H9 (cell line): ENCODE measurements at regions not wholly inside any gene's neighbourhood (a gene's known extent, or its start where the extent isn't known, plus 50 kb on each side); places are given as distances from the start of the nearest gene placed in this dataset.

Source experiments
- DNase-seq: peaks from one replicate; pipeline ENCODE4 v3.0.0-alpha.2; 2017
- H2AFZ ChIP-seq: one replicate; pipeline ENCODE4 v1.6.1; 2013; ENCODE audit warnings: mild to moderate bottlenecking, low read length, control low read depth, moderate library complexity
- H2AK5ac ChIP-seq: 2 replicates; pipeline ENCODE4 v1.6.1; 2013; ENCODE audit warnings: low read length, control low read depth, mixed read lengths; ENCODE audit not compliant: insufficient read length
- H2BK120ac ChIP-seq: one replicate; pipeline ENCODE4 v1.6.1; 2013; ENCODE audit warnings: low read depth, mild to moderate bottlenecking, low read length, control low read depth, inconsistent platforms; ENCODE audit not compliant: poor library complexity, severe bottlenecking
- H2BK12ac ChIP-seq: 2 replicates; pipeline ENCODE4 v1.6.1; 2013; ENCODE audit warnings: low read length, control low read depth, mixed read lengths, low read depth; ENCODE audit not compliant: insufficient read length
- H2BK15ac ChIP-seq: 2 replicates; pipeline ENCODE4 v1.6.1; 2013; ENCODE audit warnings: low read depth, low read length, control low read depth
- H2BK20ac ChIP-seq: one replicate; pipeline ENCODE4 v1.6.1; 2013; ENCODE audit warnings: low read depth, mild to moderate bottlenecking, low read length, control low read depth, inconsistent platforms; ENCODE audit not compliant: poor library complexity, severe bottlenecking
- H2BK5ac ChIP-seq: 2 replicates; pipeline ENCODE4 v1.6.1; 2013; ENCODE audit warnings: low read length, control low read depth, mixed read lengths; ENCODE audit not compliant: insufficient read length
- H3K14ac ChIP-seq: 2 replicates; pipeline ENCODE4 v1.6.1; 2013; ENCODE audit warnings: low read length, control low read depth; ENCODE audit not compliant: insufficient read depth
- H3K18ac ChIP-seq: 2 replicates; pipeline ENCODE4 v1.6.1; 2013; ENCODE audit warnings: low read depth, mild to moderate bottlenecking, mixed read lengths, low read length, control low read depth; ENCODE audit not compliant: insufficient read length
- H3K23ac ChIP-seq: 2 replicates; pipeline ENCODE4 v1.6.1; 2013; ENCODE audit warnings: low read length, control low read depth, mixed read lengths, low read depth; ENCODE audit not compliant: insufficient read length
- H3K23me2 ChIP-seq: 2 replicates; pipeline ENCODE4 v1.6.1; 2013; ENCODE audit warnings: low read depth, mild to moderate bottlenecking, mixed read lengths, low read length, control low read depth; ENCODE audit not compliant: insufficient read length, poor library complexity, severe bottlenecking
- H3K27ac ChIP-seq: 2 replicates; pipeline ENCODE4 v1.5.1; 2013; ENCODE audit warnings: low read length, control low read depth, mixed read lengths, low read depth; ENCODE audit not compliant: insufficient read length
- H3K27me3 ChIP-seq: 2 replicates; pipeline ENCODE4 v1.6.1; 2013; ENCODE audit warnings: low read length, control low read depth, inconsistent platforms; ENCODE audit not compliant: insufficient read depth
- H3K4ac ChIP-seq: 2 replicates; pipeline ENCODE4 v1.6.1; 2013; ENCODE audit warnings: low read depth, mild to moderate bottlenecking, control low read depth, inconsistent platforms, low read length, moderate library complexity
- H3K4me1 ChIP-seq: 2 replicates; pipeline ENCODE4 v1.6.1; 2013; ENCODE audit warnings: low read length, control low read depth, inconsistent platforms; ENCODE audit not compliant: insufficient read depth
- H3K4me2 ChIP-seq: 2 replicates; pipeline ENCODE4 v1.6.1; 2013; ENCODE audit warnings: low read length, control low read depth, mixed read lengths; ENCODE audit not compliant: insufficient read length, insufficient read depth
- H3K56ac ChIP-seq: 2 replicates; pipeline ENCODE4 v1.6.1; 2013; ENCODE audit warnings: low read depth, mild to moderate bottlenecking, mixed read lengths, low read length, control low read depth; ENCODE audit not compliant: insufficient read length
- H3K79me1 ChIP-seq: 2 replicates; pipeline ENCODE4 v1.6.1; 2013; ENCODE audit warnings: low read depth, mild to moderate bottlenecking, moderate library complexity, low read length, control low read depth, inconsistent platforms; ENCODE audit not compliant: insufficient read depth, poor library complexity, severe bottlenecking
- H3K79me2 ChIP-seq: 2 replicates; pipeline ENCODE4 v1.6.1; 2013; ENCODE audit warnings: low read length, control low read depth, inconsistent platforms; ENCODE audit not compliant: insufficient read depth
- H3K9ac ChIP-seq: 2 replicates; pipeline ENCODE4 v1.6.1; 2013; ENCODE audit warnings: low read length, control low read depth, mixed read lengths; ENCODE audit not compliant: insufficient read length; ENCODE audit errors: extremely low read depth
- H3K9me3 ChIP-seq: one replicate; pipeline ENCODE4 v1.6.1; 2013; ENCODE audit warnings: low read depth, low read length, inconsistent platforms; ENCODE audit not compliant: control insufficient read depth
- H3T11ph ChIP-seq: one replicate; pipeline ENCODE4 v1.6.1; 2013; ENCODE audit warnings: mild to moderate bottlenecking, low read length, control low read depth, inconsistent platforms
- H4K20me1 ChIP-seq: one replicate; pipeline ENCODE4 v1.6.1; 2013; ENCODE audit not compliant: control insufficient read depth, insufficient read length, insufficient read depth
- H4K5ac ChIP-seq: 2 replicates; pipeline ENCODE4 v1.6.1; 2013; ENCODE audit warnings: low read depth, mild to moderate bottlenecking, mixed read lengths, low read length, control low read depth; ENCODE audit not compliant: insufficient read length
- H4K8ac ChIP-seq: replicated peaks from 2 replicates; pipeline ENCODE4 v1.6.1; 2013; ENCODE audit warnings: low read length, control low read depth, mixed read lengths, low read depth; ENCODE audit not compliant: insufficient read length
- H4K91ac ChIP-seq: 2 replicates; pipeline ENCODE4 v1.6.1; 2013; ENCODE audit warnings: low read depth, mild to moderate bottlenecking, moderate library complexity, mixed read lengths, low read length, control low read depth; ENCODE audit not compliant: insufficient read length
- H3K27ac Mint-ChIP-seq, 3 experiments: 2 replicates in 2 of 3; 3 replicates in 1 of 3; pipeline ENCODE4 v1.8.0; 2020 to 2021; ENCODE audit warnings: mixed read lengths in 3 of 3, mild to moderate bottlenecking in 1 of 3, moderate library complexity in 1 of 3
- H3K27me3 Mint-ChIP-seq: 2 replicates; pipeline ENCODE4 v1.8.0; 2021; ENCODE audit warnings: low read depth, mild to moderate bottlenecking, moderate library complexity, mixed read lengths
- H3K36me3 Mint-ChIP-seq, 3 experiments: 2 replicates in 2 of 3; 3 replicates in 1 of 3; pipeline ENCODE4 v1.8.0; 2020 to 2021; ENCODE audit warnings: low read depth in 3 of 3, mixed read lengths in 3 of 3; ENCODE audit not compliant: insufficient read depth in 1 of 3
- H3K4me1 Mint-ChIP-seq, 2 experiments: 2 replicates each; pipeline ENCODE4 v1.8.0; 2020; ENCODE audit warnings: mixed read lengths in 2 of 2
- H3K4me3 Mint-ChIP-seq, 2 experiments: 2 replicates in 1 of 2; 3 replicates in 1 of 2; pipeline ENCODE4 v1.8.0; 2020 to 2021; ENCODE audit warnings: mild to moderate bottlenecking in 2 of 2, mixed read lengths in 2 of 2, moderate library complexity in 1 of 2
- H3K9me3 Mint-ChIP-seq, 2 experiments: 2 replicates in 1 of 2; 3 replicates in 1 of 2; pipeline ENCODE4 v1.8.0; 2020; ENCODE audit warnings: mild to moderate bottlenecking in 2 of 2, mixed read lengths in 2 of 2, moderate library complexity in 1 of 2
- WGBS: extraction: QIAGEN DNeasy Blood & Tissue Kit; methylation state at CpG from one replicate; pipeline ENCODE4 v1.1.7; 2013; ENCODE audit warnings: missing lambda C conversion rate, low lambda C conversion rate, mixed read lengths; ENCODE audit not compliant: insufficient read length; ENCODE audit errors: extremely low coverage; 5-methylcytosine and 5-hydroxymethylcytosine counted together
- TF ChIP-seq, protein P1 (sequence below): fragments of 200-600 bp; sonication (generic); conservative IDR thresholded peaks from 3 replicates; pipeline ENCODE4 v1.8.0; 2021; ENCODE audit warnings: antibody characterized with exemption, mild to moderate bottlenecking

DNA sequence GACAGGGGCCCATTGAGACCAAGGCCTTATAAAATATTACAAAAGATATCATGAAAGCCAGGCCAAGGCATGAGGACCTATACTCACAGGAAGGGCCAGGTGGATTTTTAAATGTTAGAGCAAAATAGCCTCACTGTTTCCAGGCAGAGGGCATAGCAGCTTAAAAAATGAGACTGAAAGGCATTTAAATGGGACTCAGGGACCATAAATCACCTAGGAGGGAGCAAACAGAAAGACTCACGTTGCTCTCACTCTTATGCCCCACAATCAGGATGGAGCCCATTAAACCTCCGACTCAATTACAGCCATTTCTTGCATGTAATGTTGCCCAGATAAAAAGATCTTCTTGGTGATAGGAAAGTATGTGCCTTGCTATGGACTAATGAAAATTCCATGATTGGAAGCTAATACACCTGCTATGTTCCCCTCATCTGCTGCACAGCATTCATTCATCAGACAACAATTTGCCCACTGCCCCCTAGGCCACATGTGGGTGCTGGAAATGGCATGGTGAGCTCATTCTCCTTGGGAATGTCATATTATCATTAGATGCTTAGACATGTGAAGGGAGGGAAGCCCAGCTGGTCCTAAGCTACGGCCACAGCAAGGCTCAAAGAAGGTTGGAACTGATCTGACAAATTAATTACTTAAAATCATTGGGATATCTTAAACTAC, 128.6 kb upstream of the GRIA1 start:
- no peak overlapping the region for H3K56ac ChIP-seq
- no peaks in the 10 kb centered on the region for H3K9me3 Mint-ChIP-seq
- H4K5ac ChIP-seq: no peak overlapping the region
- H3T11ph ChIP-seq: no peak overlapping the region
- H3K23ac ChIP-seq: no peak overlapping the region
- no peak overlapping the region for H3K4me2 ChIP-seq
- no peak overlapping the region for H2AFZ ChIP-seq
- H3K36me3 Mint-ChIP-seq: no peaks in the 10 kb centered on the region
- no peak overlapping the region for H2AK5ac ChIP-seq
- no peak overlapping the region for H2BK15ac ChIP-seq
- no peak overlapping the region for H3K18ac ChIP-seq
- peaks cover 10 to 11% of the 10 kb centered on the region in 2 experiments for H3K4me1 Mint-ChIP-seq
- no CpG with 5 or more reads among the region's 3 CpGs for WGBS
- H3K79me2 ChIP-seq: no peaks in the 10 kb centered on the region
- no peak overlapping the region for H3K27ac ChIP-seq
- TF ChIP-seq, protein P1, sequence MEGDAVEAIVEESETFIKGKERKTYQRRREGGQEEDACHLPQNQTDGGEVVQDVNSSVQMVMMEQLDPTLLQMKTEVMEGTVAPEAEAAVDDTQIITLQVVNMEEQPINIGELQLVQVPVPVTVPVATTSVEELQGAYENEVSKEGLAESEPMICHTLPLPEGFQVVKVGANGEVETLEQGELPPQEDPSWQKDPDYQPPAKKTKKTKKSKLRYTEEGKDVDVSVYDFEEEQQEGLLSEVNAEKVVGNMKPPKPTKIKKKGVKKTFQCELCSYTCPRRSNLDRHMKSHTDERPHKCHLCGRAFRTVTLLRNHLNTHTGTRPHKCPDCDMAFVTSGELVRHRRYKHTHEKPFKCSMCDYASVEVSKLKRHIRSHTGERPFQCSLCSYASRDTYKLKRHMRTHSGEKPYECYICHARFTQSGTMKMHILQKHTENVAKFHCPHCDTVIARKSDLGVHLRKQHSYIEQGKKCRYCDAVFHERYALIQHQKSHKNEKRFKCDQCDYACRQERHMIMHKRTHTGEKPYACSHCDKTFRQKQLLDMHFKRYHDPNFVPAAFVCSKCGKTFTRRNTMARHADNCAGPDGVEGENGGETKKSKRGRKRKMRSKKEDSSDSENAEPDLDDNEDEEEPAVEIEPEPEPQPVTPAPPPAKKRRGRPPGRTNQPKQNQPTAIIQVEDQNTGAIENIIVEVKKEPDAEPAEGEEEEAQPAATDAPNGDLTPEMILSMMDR: no peak
- no peak overlapping the region for H3K4me3 Mint-ChIP-seq
- no peaks in the 10 kb centered on the region for H3K79me1 ChIP-seq
- no peak overlapping the region for H3K27ac Mint-ChIP-seq
- H3K9me3 ChIP-seq: no peaks in the 10 kb centered on the region
- no peaks in the 10 kb centered on the region for H3K23me2 ChIP-seq
- no peak overlapping the region for H2BK12ac ChIP-seq
- no peak overlapping the region for H4K8ac ChIP-seq
- DNase-seq: no peak
- H3K4me1 ChIP-seq: no peaks in the 10 kb centered on the region
- H3K14ac ChIP-seq: no peak overlapping the region
- H4K20me1 ChIP-seq: no peaks in the 10 kb centered on the region
- peaks cover 3% of the 10 kb centered on the region for H3K27me3 Mint-ChIP-seq
- H2BK20ac ChIP-seq: no peak overlapping the region
- H2BK5ac ChIP-seq: no peak overlapping the region
- H3K27me3 ChIP-seq: no peaks in the 10 kb centered on the region
- no peak overlapping the region for H3K4ac ChIP-seq
- H3K9ac ChIP-seq: no peak overlapping the region
- H2BK120ac ChIP-seq: no peak overlapping the region
- no peak overlapping the region for H4K91ac ChIP-seq
